ENCODE measurements at regions not wholly inside any gene's neighbourhood (a gene's known extent, or its start where the extent isn't known, plus 50 kb on each side); places are given as distances from the start of the nearest gene placed in this dataset.
"Not testable (repeated sequence)": the region's sequence is repeated elsewhere in the genome, so short reads cannot be mapped to it uniquely, and the experiment has no call there.

DNA sequence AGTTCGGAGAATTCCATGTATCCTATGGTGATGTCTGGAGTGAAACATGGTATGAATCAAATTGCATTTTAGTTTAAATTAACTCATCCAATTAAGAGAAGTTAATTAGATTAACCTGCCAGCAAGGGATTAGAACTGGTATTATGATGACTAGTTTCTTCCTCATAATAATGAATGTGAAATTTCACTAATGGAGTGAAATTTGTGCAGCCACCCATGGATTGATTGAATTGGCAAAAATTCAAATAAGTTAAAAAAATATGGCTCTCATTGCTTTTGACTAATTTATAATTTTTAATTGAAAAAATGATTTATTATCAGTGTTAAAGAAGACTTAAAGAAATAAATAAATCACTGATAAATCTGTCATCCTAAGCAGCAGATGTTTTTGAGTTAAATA lies 232.0 kb downstream of the KCNRG start:
- Histone ChIP-seq H3K9ac (ENCODE audit: low read depth, low read length) (no peak overlapping the region), H3K4me1 (ENCODE audit: control insufficient read depth, insufficient read depth, low read length) (peaks cover 7% of the 10 kb centered on the region; the same call in 1 of the 2 replicates), H3K4me3 (ENCODE audit: low read depth, low read length) (no peak overlapping the region), H3K27me3 (ENCODE audit: control insufficient read depth, insufficient read depth, low read length) (no peaks in the 10 kb centered on the region), H3K36me3 (ENCODE audit: control insufficient read depth, insufficient read depth, low read length) (no peaks in the 10 kb centered on the region), H3K27ac (ENCODE audit: low read depth, low read length) (no peak overlapping the region), H3K9me3 (ENCODE audit: control insufficient read depth, insufficient read depth, low read length) (no peaks in the 10 kb centered on the region)

DNA sequence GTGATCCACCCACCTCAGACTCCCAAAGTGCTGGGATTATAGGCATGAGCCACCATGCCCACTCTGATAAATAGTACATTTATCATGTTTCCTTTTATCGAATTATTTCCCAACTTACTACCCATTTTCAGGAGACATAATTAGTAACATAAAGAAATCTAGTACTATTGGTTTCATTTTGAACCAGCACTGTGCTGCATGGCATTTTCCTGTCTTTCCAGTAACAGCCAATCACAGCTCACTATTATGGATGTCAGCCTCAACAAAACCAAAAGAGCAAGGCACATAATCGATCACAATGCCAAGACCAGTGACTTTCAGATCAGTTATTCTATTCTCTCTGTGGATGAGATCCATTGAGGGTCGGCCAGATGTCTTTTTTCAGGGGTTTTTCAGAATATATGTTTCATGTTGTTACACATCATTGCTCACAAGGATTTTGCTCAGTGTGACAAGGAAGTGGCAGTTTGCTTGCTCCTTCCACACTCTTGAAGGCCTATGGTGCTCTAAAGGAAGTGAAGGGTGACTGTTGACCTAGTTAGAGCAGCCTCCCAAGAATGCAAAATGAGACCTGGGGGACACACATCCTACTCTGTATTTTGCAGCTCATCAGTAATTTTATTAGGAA lies 233.4 kb downstream of the KCNRG start:
- Histone ChIP-seq H3K27ac (ENCODE audit: low read depth, low read length) (no peak overlapping the region), H3K9me3 (ENCODE audit: control insufficient read depth, insufficient read depth, low read length) (no peaks in the 10 kb centered on the region), H3K9ac (ENCODE audit: low read depth, low read length) (no peak overlapping the region), H3K36me3 (ENCODE audit: control insufficient read depth, insufficient read depth, low read length) (no peaks in the 10 kb centered on the region), H3K4me3 (ENCODE audit: low read depth, low read length) (no peak overlapping the region), H3K4me1 (ENCODE audit: control insufficient read depth, insufficient read depth, low read length) (peaks cover 7% of the 10 kb centered on the region; the same call in 1 of the 2 replicates), H3K27me3 (ENCODE audit: control insufficient read depth, insufficient read depth, low read length) (no peaks in the 10 kb centered on the region)

DNA sequence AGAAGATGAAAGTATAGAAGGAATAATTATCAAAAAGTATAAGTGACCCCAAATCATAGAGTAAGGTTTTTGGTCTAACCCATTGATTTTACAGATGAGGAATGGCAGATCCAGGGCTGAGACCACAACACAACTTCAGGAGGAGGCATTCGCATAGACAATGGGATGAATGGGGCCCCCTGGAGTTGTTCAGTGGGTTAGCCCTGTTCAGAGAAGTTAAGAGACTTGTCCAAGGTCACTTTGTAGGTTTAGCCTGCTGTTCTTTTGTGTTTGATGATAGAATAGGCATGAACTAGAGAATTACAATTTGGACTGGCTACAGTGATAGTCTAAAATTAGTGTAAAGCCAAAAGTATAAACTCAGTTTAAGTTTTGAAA lies 233.9 kb downstream of the KCNRG start:
- Histone ChIP-seq H3K9me3 (ENCODE audit: control insufficient read depth, insufficient read depth, low read length) (no peaks in the 10 kb centered on the region), H3K27ac (ENCODE audit: low read depth, low read length) (no peak overlapping the region), H3K4me3 (ENCODE audit: low read depth, low read length) (no peak overlapping the region), H3K9ac (ENCODE audit: low read depth, low read length) (no peak overlapping the region), H3K4me1 (ENCODE audit: control insufficient read depth, insufficient read depth, low read length) (peaks cover 7% of the 10 kb centered on the region; the same call in 1 of the 2 replicates), H3K27me3 (ENCODE audit: control insufficient read depth, insufficient read depth, low read length) (no peaks in the 10 kb centered on the region), H3K36me3 (ENCODE audit: control insufficient read depth, insufficient read depth, low read length) (no peaks in the 10 kb centered on the region)

DNA sequence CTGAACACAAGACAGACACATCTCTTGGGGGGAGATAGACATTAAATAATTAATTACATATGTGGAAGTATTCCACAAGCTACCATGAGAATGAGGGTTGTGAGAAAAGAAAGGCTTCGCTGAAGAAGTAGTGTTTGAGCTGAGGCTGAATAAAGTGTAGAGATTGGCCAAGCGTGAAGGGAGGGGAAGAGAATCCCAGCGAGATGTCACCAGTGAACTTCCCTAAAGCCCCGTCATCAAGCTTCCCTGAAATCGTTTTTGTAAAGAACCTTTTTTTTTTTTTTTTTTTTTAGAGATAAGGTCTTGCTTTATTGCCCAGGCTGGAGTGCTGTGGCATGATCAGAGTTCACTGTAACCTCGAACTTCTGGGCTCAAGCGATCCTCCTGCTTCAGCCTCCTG lies 235.2 kb downstream of the KCNRG start:
- H3K36me3 ChIP-seq (ENCODE audit: control insufficient read depth, insufficient read depth, low read length), result no peaks in the 10 kb centered on the region
- no peak overlapping the region for H3K27ac ChIP-seq (ENCODE audit: low read depth, low read length)
- no peak overlapping the region for H3K4me3 ChIP-seq (ENCODE audit: low read depth, low read length)
- no peaks in the 10 kb centered on the region for H3K9me3 ChIP-seq (ENCODE audit: control insufficient read depth, insufficient read depth, low read length)
- peaks cover 7% of the 10 kb centered on the region; the same call in 1 of the 2 replicates for H3K4me1 ChIP-seq (ENCODE audit: control insufficient read depth, insufficient read depth, low read length)
- H3K9ac ChIP-seq (ENCODE audit: low read depth, low read length), result no peak overlapping the region
- no peaks in the 10 kb centered on the region for H3K27me3 ChIP-seq (ENCODE audit: control insufficient read depth, insufficient read depth, low read length)

DNA sequence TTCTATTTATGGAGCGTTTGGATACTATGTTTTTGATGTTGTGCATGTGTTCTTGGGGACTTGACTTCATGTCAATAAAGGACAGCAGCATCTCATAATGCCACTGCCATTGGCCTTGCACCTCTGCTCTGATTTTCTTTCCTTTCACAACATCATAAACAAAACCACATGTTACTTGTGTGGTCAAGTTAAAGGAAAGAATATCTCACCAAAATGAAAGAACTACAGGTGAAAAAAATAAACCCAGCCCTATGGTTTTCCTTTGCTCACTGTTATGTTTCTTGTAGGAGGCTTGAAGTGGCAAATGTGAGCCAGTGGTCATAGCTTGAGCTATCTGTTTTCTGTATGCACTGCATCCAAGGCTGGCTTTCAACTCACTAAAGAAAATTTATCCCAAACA lies 240.4 kb downstream of the KCNRG start:
- H3K27me3 ChIP-seq (ENCODE audit: control insufficient read depth, insufficient read depth, low read length), result no peaks in the 10 kb centered on the region
- H3K27ac ChIP-seq (ENCODE audit: low read depth, low read length), result no peak overlapping the region
- H3K4me3 ChIP-seq (ENCODE audit: low read depth, low read length), result no peak overlapping the region
- no peaks in the 10 kb centered on the region for H3K4me1 ChIP-seq (ENCODE audit: control insufficient read depth, insufficient read depth, low read length)
- no peak overlapping the region for H3K9ac ChIP-seq (ENCODE audit: low read depth, low read length)
- H3K9me3 ChIP-seq (ENCODE audit: control insufficient read depth, insufficient read depth, low read length), result no peaks in the 10 kb centered on the region
- H3K36me3 ChIP-seq (ENCODE audit: control insufficient read depth, insufficient read depth, low read length), result no peaks in the 10 kb centered on the region

DNA sequence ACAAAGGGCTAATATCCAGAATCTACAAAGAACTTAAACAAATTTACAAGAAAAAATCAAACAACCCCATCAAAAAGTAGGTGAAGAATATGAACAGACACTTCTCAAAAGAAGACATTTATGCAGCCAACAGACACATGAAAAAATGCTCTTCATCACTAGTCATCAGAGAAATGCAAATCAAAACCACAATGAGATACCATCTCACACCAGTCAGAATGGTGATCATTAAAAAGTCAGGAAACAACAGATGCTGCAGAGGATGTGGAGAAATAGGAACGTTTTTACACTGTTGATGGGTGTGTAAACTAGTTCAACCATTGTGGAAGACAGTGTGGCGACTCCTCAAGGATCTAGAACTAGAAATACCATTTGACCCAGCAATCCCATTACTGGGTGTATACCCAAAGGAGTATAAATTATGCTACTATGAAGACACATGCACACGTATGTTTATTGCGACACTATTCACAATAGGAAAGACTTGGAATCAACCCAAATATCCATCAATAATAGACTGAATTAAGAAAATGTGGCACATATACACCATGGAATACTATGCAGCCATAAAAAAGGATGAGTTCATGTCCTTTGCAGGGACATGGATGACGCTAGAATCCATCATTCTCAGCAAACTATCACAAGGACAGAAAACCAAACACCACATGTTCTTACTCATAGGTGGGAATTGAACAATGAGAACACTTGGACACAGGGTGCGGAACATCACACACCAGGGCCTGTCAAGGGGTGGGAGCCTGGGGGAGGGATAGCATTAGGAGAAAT lies 241.5 kb downstream of the KCNRG start:
- not testable (repeated sequence) for H3K9me3 ChIP-seq (ENCODE audit: control insufficient read depth, insufficient read depth, low read length); H3K27ac ChIP-seq (ENCODE audit: low read depth, low read length); H3K9ac ChIP-seq (ENCODE audit: low read depth, low read length)

DNA sequence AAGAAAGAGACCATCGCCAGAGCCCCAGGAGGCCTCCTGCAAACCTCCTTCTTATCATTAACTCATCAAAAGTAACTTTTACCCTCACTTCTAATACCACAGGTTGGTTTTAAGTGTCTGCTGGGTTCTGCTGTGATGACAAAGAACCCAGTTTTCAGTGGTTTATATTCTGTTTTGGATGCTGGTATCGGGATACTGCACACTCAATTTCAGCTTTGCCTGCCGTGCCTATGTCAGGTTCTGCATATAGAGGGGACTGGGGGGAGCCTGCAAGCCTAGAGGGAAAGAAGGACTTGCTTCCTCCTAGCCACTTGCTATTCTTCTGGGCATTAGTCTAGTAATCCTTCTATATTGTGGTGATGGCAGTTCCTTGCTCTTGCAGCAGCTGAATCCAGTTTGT lies 242.4 kb downstream of the KCNRG start:
- H3K27me3 ChIP-seq (ENCODE audit: control insufficient read depth, insufficient read depth, low read length), result no peaks in the 10 kb centered on the region
- no peaks in the 10 kb centered on the region for H3K36me3 ChIP-seq (ENCODE audit: control insufficient read depth, insufficient read depth, low read length)
- no peaks in the 10 kb centered on the region for H3K4me1 ChIP-seq (ENCODE audit: control insufficient read depth, insufficient read depth, low read length)
- H3K4me3 ChIP-seq (ENCODE audit: low read depth, low read length), result no peak overlapping the region
- H3K9ac ChIP-seq (ENCODE audit: low read depth, low read length), result no peak overlapping the region
- no peak overlapping the region for H3K27ac ChIP-seq (ENCODE audit: low read depth, low read length)
- H3K9me3 ChIP-seq (ENCODE audit: control insufficient read depth, insufficient read depth, low read length), result no peaks in the 10 kb centered on the region

More for the DNA sequence above, 241.5 kb downstream of the KCNRG start:
- not testable (repeated sequence) for H3K4me1 ChIP-seq (ENCODE audit: control insufficient read depth, insufficient read depth, low read length); H3K4me3 ChIP-seq (ENCODE audit: low read depth, low read length); H3K27me3 ChIP-seq (ENCODE audit: control insufficient read depth, insufficient read depth, low read length); H3K36me3 ChIP-seq (ENCODE audit: control insufficient read depth, insufficient read depth, low read length)

DNA sequence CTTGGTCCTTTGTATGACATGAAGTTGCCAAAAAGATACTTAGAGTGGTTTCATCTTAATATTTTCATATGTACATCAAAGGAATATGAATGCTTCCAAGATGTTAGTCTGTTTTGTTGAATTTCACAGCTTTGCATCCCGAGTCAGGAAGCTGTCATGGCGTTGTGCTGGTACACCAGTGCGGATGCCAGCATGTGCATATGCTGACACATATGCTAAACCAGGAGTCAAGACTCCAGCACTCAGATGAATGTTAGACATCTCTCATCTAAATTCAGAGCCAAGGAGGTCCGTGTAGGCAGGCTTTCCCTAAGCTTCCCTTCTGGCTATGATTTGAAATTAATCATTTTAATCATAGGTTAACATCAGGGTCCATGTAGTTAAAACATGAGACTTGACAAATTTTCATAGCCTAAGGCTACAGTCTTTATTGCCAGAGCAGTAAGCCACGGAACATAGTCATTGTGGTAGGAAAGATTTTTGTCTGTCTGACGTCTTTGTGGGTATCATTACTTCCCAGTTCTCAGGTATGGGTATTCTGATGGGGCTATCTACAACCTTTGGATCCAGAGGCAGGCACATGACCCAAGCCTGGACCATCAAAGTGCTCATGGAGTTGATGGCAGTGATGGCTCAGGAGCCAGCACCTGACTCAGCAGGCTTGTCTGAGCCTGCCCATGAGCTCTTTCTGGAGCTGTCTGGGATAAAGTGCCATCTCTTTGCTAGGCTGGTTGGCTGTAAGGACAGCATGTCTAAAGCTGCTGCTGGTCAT lies 246.1 kb downstream of the KCNRG start:
- Histone ChIP-seq H3K9me3 (ENCODE audit: control insufficient read depth, insufficient read depth, low read length) (no peaks in the 10 kb centered on the region), H3K9ac (ENCODE audit: low read depth, low read length) (no peak overlapping the region), H3K27ac (ENCODE audit: low read depth, low read length) (no peak overlapping the region), H3K4me1 (ENCODE audit: control insufficient read depth, insufficient read depth, low read length) (no peaks in the 10 kb centered on the region), H3K4me3 (ENCODE audit: low read depth, low read length) (no peak overlapping the region), H3K36me3 (ENCODE audit: control insufficient read depth, insufficient read depth, low read length) (no peaks in the 10 kb centered on the region), H3K27me3 (ENCODE audit: control insufficient read depth, insufficient read depth, low read length) (no peaks in the 10 kb centered on the region)

DNA sequence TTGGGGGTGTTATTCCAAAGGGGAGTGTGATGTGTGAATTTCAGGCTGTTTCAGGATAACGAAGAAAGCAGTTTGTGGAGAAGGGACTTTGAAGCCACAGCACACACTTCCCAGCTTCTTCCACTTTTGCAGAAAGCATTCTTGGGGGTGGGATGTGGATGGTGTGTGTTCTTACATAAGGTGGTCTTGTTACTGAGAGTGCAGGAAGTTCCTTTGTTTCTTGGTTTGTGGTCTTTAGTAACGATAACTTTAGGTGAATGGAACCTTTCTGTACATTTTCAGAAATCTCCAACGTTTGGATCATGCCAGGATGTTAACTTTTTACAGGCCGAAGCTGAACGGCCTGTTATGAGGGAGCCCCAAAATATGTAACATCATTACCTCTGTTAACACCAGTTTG lies 251.8 kb downstream of the KCNRG start:
- H3K9ac ChIP-seq (ENCODE audit: low read depth, low read length), result no peak overlapping the region
- no peaks in the 10 kb centered on the region for H3K4me1 ChIP-seq (ENCODE audit: control insufficient read depth, insufficient read depth, low read length)
- no peak overlapping the region for H3K4me3 ChIP-seq (ENCODE audit: low read depth, low read length)
- H3K9me3 ChIP-seq (ENCODE audit: control insufficient read depth, insufficient read depth, low read length), result no peaks in the 10 kb centered on the region
- H3K27ac ChIP-seq (ENCODE audit: low read depth, low read length), result no peak overlapping the region
- H3K36me3 ChIP-seq (ENCODE audit: control insufficient read depth, insufficient read depth, low read length), result no peaks in the 10 kb centered on the region
- H3K27me3 ChIP-seq (ENCODE audit: control insufficient read depth, insufficient read depth, low read length), result no peaks in the 10 kb centered on the region

DNA sequence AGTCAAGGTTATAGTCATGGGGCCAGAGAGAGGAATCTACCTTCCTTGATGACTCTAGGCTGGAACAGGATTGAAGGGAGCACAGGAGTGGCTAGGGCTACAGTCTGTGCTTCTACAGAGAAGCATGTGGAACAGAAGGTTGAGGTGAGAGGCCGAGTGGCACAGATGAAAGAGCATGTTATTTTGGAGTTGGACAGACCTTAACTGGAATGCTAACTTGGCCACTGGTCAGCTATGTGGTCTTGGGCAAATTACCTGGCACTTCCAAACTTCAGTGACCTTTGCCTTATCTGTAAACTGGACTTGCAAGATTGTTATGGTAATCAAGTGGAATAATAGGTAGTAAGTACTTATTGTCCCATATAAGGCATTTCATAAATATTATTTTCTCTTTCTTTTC lies 252.7 kb downstream of the KCNRG start:
- Histone ChIP-seq H3K9ac (ENCODE audit: low read depth, low read length) (no peak overlapping the region), H3K4me1 (ENCODE audit: control insufficient read depth, insufficient read depth, low read length) (no peaks in the 10 kb centered on the region), H3K27ac (ENCODE audit: low read depth, low read length) (no peak overlapping the region), H3K4me3 (ENCODE audit: low read depth, low read length) (no peak overlapping the region), H3K36me3 (ENCODE audit: control insufficient read depth, insufficient read depth, low read length) (no peaks in the 10 kb centered on the region), H3K9me3 (ENCODE audit: control insufficient read depth, insufficient read depth, low read length) (no peaks in the 10 kb centered on the region), H3K27me3 (ENCODE audit: control insufficient read depth, insufficient read depth, low read length) (no peaks in the 10 kb centered on the region)

DNA sequence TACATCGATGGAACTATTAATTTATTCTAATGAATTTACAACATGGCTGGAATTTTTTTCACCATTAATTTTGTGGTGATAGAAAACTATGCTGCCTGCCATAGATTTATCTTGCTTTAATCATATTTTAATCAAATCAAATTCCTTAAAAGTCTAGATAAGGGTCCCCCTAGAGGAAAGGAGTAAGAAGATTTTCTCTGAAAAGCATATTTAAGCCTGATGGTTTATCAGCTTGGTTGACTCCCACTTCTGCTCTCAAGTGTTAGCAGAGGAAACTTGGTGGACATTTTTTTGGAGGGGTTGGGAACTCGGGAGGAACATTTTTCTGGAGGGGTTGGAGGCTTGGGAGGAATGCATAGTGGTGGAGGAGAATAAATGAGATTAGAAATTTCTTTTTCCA lies 253.3 kb downstream of the KCNRG start:
- Histone ChIP-seq H3K9me3 (ENCODE audit: control insufficient read depth, insufficient read depth, low read length) (no peaks in the 10 kb centered on the region), H3K4me1 (ENCODE audit: control insufficient read depth, insufficient read depth, low read length) (no peaks in the 10 kb centered on the region), H3K4me3 (ENCODE audit: low read depth, low read length) (no peak overlapping the region), H3K9ac (ENCODE audit: low read depth, low read length) (no peak overlapping the region), H3K27me3 (ENCODE audit: control insufficient read depth, insufficient read depth, low read length) (no peaks in the 10 kb centered on the region), H3K27ac (ENCODE audit: low read depth, low read length) (no peak overlapping the region), H3K36me3 (ENCODE audit: control insufficient read depth, insufficient read depth, low read length) (no peaks in the 10 kb centered on the region)

All from HUES48 (cell line).